GM12864 (cell line): ENCODE measurements at regions not wholly inside any gene's neighbourhood (a gene's known extent, or its start where the extent isn't known, plus 50 kb on each side); places are given as distances from the start of the nearest gene placed in this dataset.
A peak's percentile ranks its signal among the peaks of the same experiment; 100 is the strongest.

Source experiments
- DNase-seq: peaks from one replicate; pipeline ENCODE4 v3.0.0-alpha.2; 2011; ENCODE audit warnings: low read depth
- H3K4me3 ChIP-seq: 2 replicates; pipeline ENCODE4 v1.5.1; 2011; ENCODE audit warnings: mild to moderate bottlenecking, low read depth, low read length, control low read depth
- TF ChIP-seq, protein P1 (sequence below): IDR thresholded peaks from 2 replicates; pipeline ENCODE4 v1.5.1; 2011; ENCODE audit warnings: low read depth, mild to moderate bottlenecking, moderate library complexity, low read length, control low read depth, inconsistent platforms; ENCODE audit errors: missing control alignments

DNA sequence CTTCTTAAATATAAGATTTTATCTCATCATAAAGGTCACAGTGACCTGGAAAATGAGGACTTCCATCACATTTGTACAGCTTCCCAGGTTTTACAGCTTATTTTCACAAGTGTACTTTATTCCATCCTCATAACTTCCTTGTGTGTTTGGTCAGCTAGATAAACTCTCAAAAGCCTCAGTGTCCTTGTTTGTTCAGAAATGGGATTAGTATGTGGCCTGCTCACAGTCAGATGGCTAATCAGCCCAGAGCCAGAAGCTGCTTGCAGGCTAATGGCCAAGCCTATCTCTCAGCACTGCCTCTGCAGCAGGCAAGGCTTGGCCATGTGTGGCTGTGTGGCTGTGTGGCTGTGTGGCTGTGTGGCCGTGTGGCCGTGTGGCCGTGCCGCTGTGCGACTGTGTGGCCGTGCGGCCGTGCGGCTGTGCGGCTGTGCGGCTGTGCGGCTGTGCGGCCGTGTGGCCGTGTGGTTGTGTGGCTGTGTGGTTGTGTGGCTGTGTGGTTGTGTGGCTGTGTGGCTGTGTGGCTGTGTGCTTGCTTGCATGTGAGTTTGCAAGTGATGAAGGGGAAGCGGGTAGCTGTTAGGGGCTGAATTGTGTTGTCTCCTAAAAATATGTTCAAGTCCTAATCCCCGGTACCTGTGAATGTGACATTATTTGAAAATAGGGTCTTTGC is 233.0 kb upstream of the TNP1 start:
- H3K4me3 ChIP-seq: no peak overlapping the region
- no peak for DNase-seq
- TF ChIP-seq, protein P1, sequence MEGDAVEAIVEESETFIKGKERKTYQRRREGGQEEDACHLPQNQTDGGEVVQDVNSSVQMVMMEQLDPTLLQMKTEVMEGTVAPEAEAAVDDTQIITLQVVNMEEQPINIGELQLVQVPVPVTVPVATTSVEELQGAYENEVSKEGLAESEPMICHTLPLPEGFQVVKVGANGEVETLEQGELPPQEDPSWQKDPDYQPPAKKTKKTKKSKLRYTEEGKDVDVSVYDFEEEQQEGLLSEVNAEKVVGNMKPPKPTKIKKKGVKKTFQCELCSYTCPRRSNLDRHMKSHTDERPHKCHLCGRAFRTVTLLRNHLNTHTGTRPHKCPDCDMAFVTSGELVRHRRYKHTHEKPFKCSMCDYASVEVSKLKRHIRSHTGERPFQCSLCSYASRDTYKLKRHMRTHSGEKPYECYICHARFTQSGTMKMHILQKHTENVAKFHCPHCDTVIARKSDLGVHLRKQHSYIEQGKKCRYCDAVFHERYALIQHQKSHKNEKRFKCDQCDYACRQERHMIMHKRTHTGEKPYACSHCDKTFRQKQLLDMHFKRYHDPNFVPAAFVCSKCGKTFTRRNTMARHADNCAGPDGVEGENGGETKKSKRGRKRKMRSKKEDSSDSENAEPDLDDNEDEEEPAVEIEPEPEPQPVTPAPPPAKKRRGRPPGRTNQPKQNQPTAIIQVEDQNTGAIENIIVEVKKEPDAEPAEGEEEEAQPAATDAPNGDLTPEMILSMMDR: no peak

DNA sequence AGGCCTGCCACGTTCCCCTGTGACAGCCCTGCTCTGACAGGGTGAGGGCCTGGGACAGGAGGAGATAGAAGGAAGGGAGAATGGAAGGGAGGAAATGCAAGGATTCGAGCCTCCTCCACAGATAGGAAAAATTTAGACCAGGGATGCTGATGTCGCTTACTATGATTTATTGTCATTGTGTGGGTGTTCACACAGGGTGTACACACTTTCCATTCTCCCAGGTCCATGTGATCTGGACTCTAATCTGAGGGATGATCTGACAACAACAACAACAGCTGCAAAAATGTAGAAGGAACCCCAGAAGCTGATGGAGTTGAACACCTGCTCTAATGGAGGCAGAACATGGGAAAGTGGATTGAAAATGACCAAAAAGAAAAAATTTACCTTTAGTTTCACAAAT is 231.7 kb upstream of the TNP1 start:
- DNase-seq: no peak
- no peak overlapping the region for H3K4me3 ChIP-seq
- TF ChIP-seq, protein P1: no peak

DNA sequence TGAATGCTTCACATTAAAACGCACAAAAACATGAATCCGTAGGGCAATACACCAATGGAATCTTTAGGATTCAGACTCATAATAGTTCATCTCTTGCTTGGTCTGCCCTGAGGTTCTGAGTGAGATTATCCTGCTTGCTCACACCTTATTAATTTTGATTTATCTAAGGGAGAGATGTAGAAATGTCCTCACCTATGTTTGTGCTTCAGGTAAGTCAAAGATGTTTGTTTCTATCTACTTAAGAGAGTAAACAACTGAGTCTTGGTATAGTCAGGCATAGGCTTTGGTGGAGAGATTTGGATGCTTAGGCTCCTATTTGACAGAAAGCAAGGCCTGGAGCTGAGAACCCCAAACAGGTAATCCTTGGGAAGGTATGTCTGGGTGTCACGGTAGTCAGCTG is 231.0 kb upstream of the TNP1 start:
- no peak for DNase-seq
- TF ChIP-seq, protein P1: no peak
- no peak overlapping the region for H3K4me3 ChIP-seq

GRCh38 chr2:217090024-217090473 is 230.2 kb upstream of the TNP1 start:
- DNase-seq: peak; percentile 50
- no peak overlapping the region; the same call in 1 of the 2 replicates for H3K4me3 ChIP-seq
- TF ChIP-seq, protein P1: no peak

GRCh38 chr2:217086718-217087117 is 226.9 kb upstream of the TNP1 start:
- no peak overlapping the region for H3K4me3 ChIP-seq
- DNase-seq: no peak
- TF ChIP-seq, protein P1: no peak

DNA sequence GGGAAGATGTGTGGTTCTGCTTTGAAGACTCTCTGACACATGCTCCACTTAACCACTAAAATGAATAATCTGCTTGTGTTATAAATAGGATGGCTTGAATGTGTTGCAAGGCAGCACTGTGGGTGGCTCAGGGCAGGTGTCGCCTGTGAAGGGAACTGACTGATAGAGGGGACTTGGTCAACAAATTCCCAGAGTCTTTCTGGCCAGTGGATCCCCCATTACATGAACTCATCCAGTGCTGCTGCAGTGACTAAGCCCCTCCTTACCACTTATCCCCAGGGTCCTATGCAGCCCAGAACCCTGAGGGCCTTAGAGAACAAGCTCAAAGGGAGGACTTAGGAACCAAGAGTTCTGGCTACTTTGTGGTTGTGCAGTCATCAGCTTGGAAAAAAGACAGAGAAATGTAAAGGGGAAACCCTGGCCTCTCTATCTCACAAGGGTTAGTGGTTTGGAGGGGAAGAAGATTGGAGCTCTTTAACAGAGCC is 226.2 kb upstream of the TNP1 start:
- H3K4me3 ChIP-seq: no peak overlapping the region
- DNase-seq: no peak
- TF ChIP-seq, protein P1: no peak

DNA sequence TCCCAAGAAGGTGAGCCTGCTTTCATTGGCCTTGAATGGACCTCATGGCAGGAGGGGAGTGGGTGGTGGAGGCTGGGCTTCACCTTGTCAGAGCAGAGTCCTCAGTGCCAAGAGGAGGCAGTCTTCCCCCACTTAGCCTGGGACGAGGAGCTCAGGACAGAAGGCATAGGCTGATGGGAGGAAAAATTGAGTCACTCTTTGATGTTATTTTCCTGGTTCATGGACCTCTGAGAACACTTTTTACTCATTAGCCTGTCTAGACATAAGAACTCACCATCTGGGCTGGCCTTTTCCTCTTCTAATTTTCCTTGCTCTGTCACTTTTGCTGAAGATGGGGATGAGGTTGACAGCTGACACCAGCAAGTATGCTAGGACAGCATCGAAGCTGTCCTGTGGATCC is 225.7 kb upstream of the TNP1 start:
- no peak overlapping the region for H3K4me3 ChIP-seq
- DNase-seq: no peak
- TF ChIP-seq, protein P1: no peak
